ENCODE measurements at regions not wholly inside any gene's neighbourhood (a gene's known extent, or its start where the extent isn't known, plus 50 kb on each side); places are given as distances from the start of the nearest gene placed in this dataset.

- intact Hi-C loops (cut with DNase I): no loop called here
- Histone ChIP-seq H3K27ac (no peak overlapping the region), H3K4me1 (no peaks in the 10 kb centered on the region), H3K9me3 (no peaks in the 10 kb centered on the region), H3K27me3 (no peaks in the 10 kb centered on the region), H3K4me3 (replicated peaks in 1 of 3) (no peak overlapping the region), H3K36me3 (no peaks in the 10 kb centered on the region)
- TF ChIP-seq, protein P1, sequence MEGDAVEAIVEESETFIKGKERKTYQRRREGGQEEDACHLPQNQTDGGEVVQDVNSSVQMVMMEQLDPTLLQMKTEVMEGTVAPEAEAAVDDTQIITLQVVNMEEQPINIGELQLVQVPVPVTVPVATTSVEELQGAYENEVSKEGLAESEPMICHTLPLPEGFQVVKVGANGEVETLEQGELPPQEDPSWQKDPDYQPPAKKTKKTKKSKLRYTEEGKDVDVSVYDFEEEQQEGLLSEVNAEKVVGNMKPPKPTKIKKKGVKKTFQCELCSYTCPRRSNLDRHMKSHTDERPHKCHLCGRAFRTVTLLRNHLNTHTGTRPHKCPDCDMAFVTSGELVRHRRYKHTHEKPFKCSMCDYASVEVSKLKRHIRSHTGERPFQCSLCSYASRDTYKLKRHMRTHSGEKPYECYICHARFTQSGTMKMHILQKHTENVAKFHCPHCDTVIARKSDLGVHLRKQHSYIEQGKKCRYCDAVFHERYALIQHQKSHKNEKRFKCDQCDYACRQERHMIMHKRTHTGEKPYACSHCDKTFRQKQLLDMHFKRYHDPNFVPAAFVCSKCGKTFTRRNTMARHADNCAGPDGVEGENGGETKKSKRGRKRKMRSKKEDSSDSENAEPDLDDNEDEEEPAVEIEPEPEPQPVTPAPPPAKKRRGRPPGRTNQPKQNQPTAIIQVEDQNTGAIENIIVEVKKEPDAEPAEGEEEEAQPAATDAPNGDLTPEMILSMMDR (IDR thresholded peaks at IDR 0.05): no peak
- no peak for TF ChIP-seq POLR2A (IDR thresholded peaks at IDR 0.05)
- no peak for DNase-seq
- WGBS, 2 donors: 92 to 93% methylated on average over 6 of the region's 6 CpGs
Observed at GRCh38 chr17:14815079-14815478, 450.0 kb downstream of the PMP22 start.

GRCh38 chr17:14813649-14814370, 451.3 kb downstream of the PMP22 start:
- Histone ChIP-seq H3K27me3 (no peaks in the 10 kb centered on the region), H3K4me1 (no peaks in the 10 kb centered on the region), H3K36me3 (no peaks in the 10 kb centered on the region), H3K4me3 (replicated peaks in 1 of 3) (no peak overlapping the region), H3K9me3 (no peaks in the 10 kb centered on the region), H3K27ac (no peak overlapping the region)
- 36 to 43% methylated on average over 18 of the region's 18 CpGs for WGBS, 2 donors
- intact Hi-C loops (cut with DNase I): no loop called here
- no peak for TF ChIP-seq POLR2A (IDR thresholded peaks at IDR 0.05)
- DNase-seq: peak; percentile 3

GRCh38 chr17:14808425-14808824, 456.7 kb downstream of the PMP22 start:
- H3K36me3 ChIP-seq: no peaks in the 10 kb centered on the region
- H3K9me3 ChIP-seq: no peaks in the 10 kb centered on the region
- intact Hi-C loops (cut with DNase I): no loop called here
- TF ChIP-seq, protein P1 (IDR thresholded peaks at IDR 0.05): no peak
- TF ChIP-seq POLR2A (IDR thresholded peaks at IDR 0.05): no peak
- H3K27ac ChIP-seq: no peak overlapping the region
- DNase-seq: no peak
- H3K4me1 ChIP-seq: no peaks in the 10 kb centered on the region
- H3K27me3 ChIP-seq: no peaks in the 10 kb centered on the region
- no peak overlapping the region for H3K4me3 ChIP-seq (replicated peaks in 1 of 3)

DNA sequence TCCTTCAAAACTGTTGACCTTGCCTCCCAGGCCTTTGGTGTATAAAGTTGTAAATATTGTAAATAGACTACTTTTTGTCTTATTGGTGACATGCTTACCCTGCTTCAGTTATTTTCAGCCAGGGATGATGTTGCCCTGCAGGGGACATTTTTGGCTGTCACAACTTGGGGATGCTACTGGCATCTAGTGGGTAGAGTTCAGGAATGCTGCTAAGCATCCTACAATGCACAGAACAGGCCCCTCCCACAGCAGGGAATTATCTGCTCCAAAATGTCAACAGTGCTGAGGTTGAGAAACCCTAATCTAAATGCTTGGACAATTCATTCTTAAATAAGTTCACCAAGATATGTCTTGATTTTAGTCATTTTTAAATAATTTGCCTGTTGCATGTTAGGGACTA, 459.8 kb downstream of the PMP22 start:
- TF ChIP-seq POLR2A (IDR thresholded peaks at IDR 0.05): no peak

GRCh38 chr17:14803826-14804225, 461.3 kb downstream of the PMP22 start:
- WGBS, 2 donors: 66 to 70% methylated on average over 3 of the region's 3 CpGs

More for the DNA sequence above, 459.8 kb downstream of the PMP22 start:
- Histone ChIP-seq H3K4me3 (replicated peaks in 1 of 3) (no peak overlapping the region), H3K9me3 (no peaks in the 10 kb centered on the region), H3K36me3 (no peaks in the 10 kb centered on the region), H3K27me3 (no peaks in the 10 kb centered on the region), H3K4me1 (no peaks in the 10 kb centered on the region), H3K27ac (no peak overlapping the region)
- DNase-seq: no peak
- intact Hi-C loops (cut with DNase I): no loop called here

GRCh38 chr17:14797801-14798200, 467.3 kb downstream of the PMP22 start:
- Histone ChIP-seq H3K27me3 (no peaks in the 10 kb centered on the region), H3K4me3 (replicated peaks in 1 of 3) (no peak overlapping the region), H3K27ac (no peak overlapping the region), H3K4me1 (no peaks in the 10 kb centered on the region), H3K9me3 (no peaks in the 10 kb centered on the region), H3K36me3 (no peaks in the 10 kb centered on the region)
- no peak for DNase-seq
- TF ChIP-seq, protein P1 (IDR thresholded peaks at IDR 0.05): no peak
- TF ChIP-seq POLR2A (IDR thresholded peaks at IDR 0.05): no peak
- WGBS, 2 donors: 68 to 72% methylated on average over 6 of the region's 6 CpGs
- intact Hi-C loops (cut with DNase I): no loop called here

More at GRCh38 chr17:14803826-14804225, 461.3 kb downstream of the PMP22 start:
- Histone ChIP-seq H3K27ac (no peak overlapping the region), H3K36me3 (no peaks in the 10 kb centered on the region), H3K9me3 (no peaks in the 10 kb centered on the region), H3K4me1 (no peaks in the 10 kb centered on the region), H3K4me3 (replicated peaks in 1 of 3) (no peak overlapping the region), H3K27me3 (no peaks in the 10 kb centered on the region)
- intact Hi-C loops (cut with DNase I): no loop called here
- no peak for DNase-seq
- TF ChIP-seq POLR2A (IDR thresholded peaks at IDR 0.05): no peak
- TF ChIP-seq, protein P1 (IDR thresholded peaks at IDR 0.05): no peak
